Gastrocnemius medialis (tissue), 4 donors: ENCODE measurements at regions not wholly inside any gene's neighbourhood (a gene's known extent, or its start where the extent isn't known, plus 50 kb on each side); places are given as distances from the start of the nearest gene placed in this dataset.

Source experiments
- CTCF ChIP-seq, 5 experiments: fragments of 450-650 bp in 3 of 5; fragments of 200-600 bp in 2 of 5; sonication (generic) in 2 of 5; IDR thresholded peaks in 4 of 5; conservative IDR thresholded peaks in 1 of 5; 1 replicate in 4 of 5; 2 replicates in 1 of 5; pipeline ENCODE4 v1.5.1; 2016 to 2019; ENCODE audit warnings: antibody characterized with exemption in 5 of 5, mild to moderate bottlenecking in 3 of 5, moderate library complexity in 3 of 5
- POLR2A ChIP-seq, 2 donors: fragments of 450-650 bp; IDR thresholded peaks; one replicate each; pipeline ENCODE4 v1.6.1; 2017; ENCODE audit warnings: antibody characterized with exemption in 2 of 2, mild to moderate bottlenecking in 2 of 2, moderate library complexity in 2 of 2

GRCh38 chr18:67813380-67814028 lies 297.0 kb upstream of the DSEL start:
- no peak for TF ChIP-seq CTCF (IDR thresholded peaks at IDR 0.05 in 4 of 5, conservative IDR thresholded peaks at IDR 0.05 in 1 of 5)
- TF ChIP-seq POLR2A (IDR thresholded peaks at IDR 0.05): no peak
